HG03108 (cell line): ENCODE measurements at regions not wholly inside any gene's neighbourhood (a gene's known extent, or its start where the extent isn't known, plus 50 kb on each side); places are given as distances from the start of the nearest gene placed in this dataset.

Experiments used
- ATAC-seq: cut with Tn5 transposase; IDR thresholded peaks from one replicate; pipeline ENCODE4 v1.9.1; 2021; ENCODE audit warnings: moderate library complexity; ENCODE audit not compliant: unreplicated experiment

GRCh38 chr20:60867589-60867988 lies 384.5 kb upstream of the CDH4 start:
- ATAC-seq: no peak

- no peak for ATAC-seq
These were observed 383.7 kb upstream of the CDH4 start for GRCh38 chr20:60868316-60868891.

GRCh38 chr20:60869087-60869486 lies 383.0 kb upstream of the CDH4 start:
- no peak for ATAC-seq

- ATAC-seq: no peak
These were observed 382.4 kb upstream of the CDH4 start for GRCh38 chr20:60869625-60870024.

- no peak for ATAC-seq
These were observed 382.0 kb upstream of the CDH4 start for GRCh38 chr20:60870040-60870439.

GRCh38 chr20:60872224-60872623 lies 379.8 kb upstream of the CDH4 start:
- no peak for ATAC-seq

GRCh38 chr20:60877071-60877857 lies 374.8 kb upstream of the CDH4 start:
- ATAC-seq: no peak

GRCh38 chr20:60882836-60883235 lies 369.2 kb upstream of the CDH4 start:
- no peak for ATAC-seq

- ATAC-seq: no peak
These were observed 368.6 kb upstream of the CDH4 start for GRCh38 chr20:60883496-60883895.

- ATAC-seq: no peak
These were observed 367.8 kb upstream of the CDH4 start for GRCh38 chr20:60884277-60884676.

- ATAC-seq: no peak
These were observed 363.3 kb upstream of the CDH4 start for GRCh38 chr20:60888771-60889170.

GRCh38 chr20:60892095-60892813 lies 359.8 kb upstream of the CDH4 start:
- no peak for ATAC-seq

GRCh38 chr20:60894091-60894490 lies 358.0 kb upstream of the CDH4 start:
- no peak for ATAC-seq

GRCh38 chr20:60895363-60896079 lies 356.5 kb upstream of the CDH4 start:
- no peak for ATAC-seq

- no peak for ATAC-seq
These were observed 354.1 kb upstream of the CDH4 start for GRCh38 chr20:60897976-60898375.

GRCh38 chr20:60899320-60899719 lies 352.7 kb upstream of the CDH4 start:
- ATAC-seq: no peak

- no peak for ATAC-seq
These were observed 351.4 kb upstream of the CDH4 start for GRCh38 chr20:60900618-60901017.

GRCh38 chr20:60901831-60902230 lies 350.2 kb upstream of the CDH4 start:
- no peak for ATAC-seq

- ATAC-seq: no peak
These were observed 348.6 kb upstream of the CDH4 start for GRCh38 chr20:60903325-60903971.

- no peak for ATAC-seq
These were observed 347.3 kb upstream of the CDH4 start for GRCh38 chr20:60904730-60905129.

GRCh38 chr20:60905919-60906318 lies 346.1 kb upstream of the CDH4 start:
- ATAC-seq: no peak
